ENCODE measurements at regions not wholly inside any gene's neighbourhood (a gene's known extent, or its start where the extent isn't known, plus 50 kb on each side); places are given as distances from the start of the nearest gene placed in this dataset.

DNA sequence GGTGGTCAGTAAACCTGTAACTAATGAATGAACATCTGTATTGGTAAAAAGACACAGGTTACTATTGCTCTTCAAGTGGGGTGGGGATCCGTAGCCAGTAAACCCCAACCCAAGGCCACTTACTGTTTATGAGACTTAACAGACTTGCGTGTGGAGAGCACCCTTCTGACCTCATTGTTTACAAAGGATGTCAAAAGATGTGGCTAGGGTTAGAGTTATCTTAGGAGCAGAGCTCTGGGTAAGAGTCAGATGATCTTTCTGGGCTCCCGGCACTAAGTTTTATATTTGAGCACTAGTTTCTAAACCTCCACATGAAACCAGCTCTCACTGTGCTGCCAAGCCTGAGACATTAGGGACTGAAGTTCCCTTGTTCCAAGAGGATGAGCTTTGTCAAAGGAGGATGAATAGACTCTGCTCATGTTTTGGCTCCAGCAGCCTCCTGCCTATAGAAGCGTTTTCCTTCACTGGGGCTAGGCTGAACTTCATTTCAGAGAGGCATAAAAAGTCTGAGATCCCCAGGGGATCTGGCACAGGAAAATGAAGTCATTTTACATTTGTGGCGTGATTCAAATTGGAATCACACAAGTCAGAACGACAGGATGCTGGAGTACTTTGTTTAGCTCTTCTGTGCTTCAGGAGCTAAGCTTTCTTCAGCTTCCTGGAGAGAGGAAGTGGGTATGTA is 403.1 kb upstream of the TRIB2 start:
- no peaks in the 10 kb centered on the region for H3K27me3 ChIP-seq (ENCODE audit: insufficient read depth, low read length)
- no peak overlapping the region for H3K4me3 ChIP-seq (ENCODE audit: low read length)
- peaks cover 11% of the 10 kb centered on the region for H3K4me1 ChIP-seq (ENCODE audit: insufficient read depth, low read length)
- no peaks in the 10 kb centered on the region for H3K9me3 ChIP-seq (ENCODE audit: low read depth, low read length)

DNA sequence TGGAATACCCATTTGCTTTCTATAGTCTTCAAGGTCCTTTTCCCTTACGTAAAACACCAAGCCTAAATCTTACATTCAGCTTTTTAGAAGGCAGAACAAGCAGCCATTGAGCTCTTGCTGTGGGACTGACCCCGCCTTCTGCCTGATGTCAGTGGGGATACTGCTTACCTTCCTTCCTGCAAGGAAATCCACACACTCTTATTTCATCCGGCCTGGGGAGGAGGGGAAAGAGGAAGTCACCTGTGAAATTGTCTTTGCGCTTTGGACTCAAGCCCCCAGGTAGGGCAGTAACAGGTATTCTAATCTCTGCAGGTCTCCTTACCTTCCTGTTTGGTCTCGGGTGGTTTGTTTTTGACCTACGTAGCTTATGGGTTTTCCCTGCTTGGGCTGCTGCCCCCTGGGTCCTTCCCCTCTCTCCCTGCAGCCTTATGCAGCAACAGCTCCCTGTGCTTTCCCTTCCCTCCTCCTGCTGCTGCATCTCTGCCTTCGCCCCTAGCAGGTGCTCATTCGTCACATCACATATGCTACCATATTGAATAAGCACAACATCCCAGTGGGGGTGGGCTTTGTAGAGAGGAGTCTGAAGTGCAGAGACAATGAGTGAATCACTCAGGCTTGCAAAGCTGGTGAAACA is 402.5 kb upstream of the TRIB2 start:
- no peak overlapping the region for H3K4me3 ChIP-seq (ENCODE audit: low read length)
- H3K9me3 ChIP-seq (ENCODE audit: low read depth, low read length): no peaks in the 10 kb centered on the region
- H3K27me3 ChIP-seq (ENCODE audit: insufficient read depth, low read length): no peaks in the 10 kb centered on the region
- H3K4me1 ChIP-seq (ENCODE audit: insufficient read depth, low read length): peaks cover 11% of the 10 kb centered on the region

DNA sequence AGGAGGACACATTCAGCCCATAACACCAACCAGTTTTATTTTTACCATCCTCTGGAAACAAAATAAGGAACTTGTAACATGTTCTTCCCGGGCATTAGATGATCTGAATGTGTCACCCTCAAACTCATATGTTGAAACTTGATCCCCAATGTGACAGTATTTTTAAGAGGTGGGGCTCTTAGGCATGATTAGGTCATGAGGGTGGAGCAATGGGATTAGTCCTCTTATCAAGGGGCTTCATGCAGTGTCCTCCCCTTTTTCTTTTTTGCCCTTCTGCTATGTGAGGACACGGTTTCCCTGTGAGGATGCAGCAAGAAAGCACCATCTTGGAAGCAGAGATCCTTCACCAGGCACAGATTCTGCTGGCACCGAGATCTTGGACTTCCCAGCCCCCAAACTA is 401.5 kb upstream of the TRIB2 start:
- no peak overlapping the region for H3K4me3 ChIP-seq (ENCODE audit: low read length)
- H3K4me1 ChIP-seq (ENCODE audit: insufficient read depth, low read length): peaks cover 11% of the 10 kb centered on the region
- H3K9me3 ChIP-seq (ENCODE audit: low read depth, low read length): no peaks in the 10 kb centered on the region
- H3K27me3 ChIP-seq (ENCODE audit: insufficient read depth, low read length): no peaks in the 10 kb centered on the region

DNA sequence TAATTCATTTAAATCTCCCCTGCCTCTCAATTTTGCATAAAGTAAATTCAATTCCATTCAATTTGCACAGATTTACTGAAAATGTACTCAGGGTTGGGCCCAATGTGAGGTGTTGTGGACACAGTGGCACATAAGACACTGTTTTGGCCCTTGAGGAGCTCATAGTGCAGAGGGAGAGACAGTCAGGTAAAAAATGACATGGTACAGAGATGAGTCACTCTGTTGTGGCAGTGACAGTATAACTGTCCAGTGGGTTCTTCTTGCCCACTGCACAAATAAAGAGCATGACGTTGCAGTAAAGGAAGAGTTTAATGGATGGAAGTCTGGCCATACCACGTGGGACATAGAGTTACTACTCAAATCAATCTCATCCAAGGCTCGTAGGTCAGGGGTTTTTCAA is 400.3 kb upstream of the TRIB2 start:
- Histone ChIP-seq H3K4me3 (ENCODE audit: low read length) (no peak overlapping the region), H3K27me3 (ENCODE audit: insufficient read depth, low read length) (no peaks in the 10 kb centered on the region), H3K4me1 (ENCODE audit: insufficient read depth, low read length) (peaks cover 11% of the 10 kb centered on the region), H3K9me3 (ENCODE audit: low read depth, low read length) (no peaks in the 10 kb centered on the region)

DNA sequence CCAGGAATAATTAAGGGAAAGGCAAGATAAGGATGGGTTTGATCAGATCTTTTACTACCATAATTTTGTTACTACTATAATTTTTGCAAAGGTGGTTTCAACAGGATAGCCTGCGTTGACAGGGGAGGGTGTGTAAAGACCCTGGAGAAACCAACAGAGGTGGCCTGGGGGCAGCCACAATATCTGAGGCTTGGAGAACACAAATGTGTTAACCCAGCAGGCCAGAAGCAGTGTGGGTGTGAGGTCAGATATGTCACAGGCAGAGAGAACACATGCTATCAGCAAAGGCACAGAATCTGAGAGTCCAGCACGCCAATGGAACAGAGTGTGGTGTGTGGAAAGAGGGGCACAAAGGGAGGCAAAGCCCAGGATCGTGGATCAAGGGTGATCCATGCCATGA is 399.4 kb upstream of the TRIB2 start:
- no peaks in the 10 kb centered on the region for H3K27me3 ChIP-seq (ENCODE audit: insufficient read depth, low read length)
- H3K9me3 ChIP-seq (ENCODE audit: low read depth, low read length): no peaks in the 10 kb centered on the region
- H3K4me1 ChIP-seq (ENCODE audit: insufficient read depth, low read length): peaks cover 11% of the 10 kb centered on the region
- no peak overlapping the region for H3K4me3 ChIP-seq (ENCODE audit: low read length)

DNA sequence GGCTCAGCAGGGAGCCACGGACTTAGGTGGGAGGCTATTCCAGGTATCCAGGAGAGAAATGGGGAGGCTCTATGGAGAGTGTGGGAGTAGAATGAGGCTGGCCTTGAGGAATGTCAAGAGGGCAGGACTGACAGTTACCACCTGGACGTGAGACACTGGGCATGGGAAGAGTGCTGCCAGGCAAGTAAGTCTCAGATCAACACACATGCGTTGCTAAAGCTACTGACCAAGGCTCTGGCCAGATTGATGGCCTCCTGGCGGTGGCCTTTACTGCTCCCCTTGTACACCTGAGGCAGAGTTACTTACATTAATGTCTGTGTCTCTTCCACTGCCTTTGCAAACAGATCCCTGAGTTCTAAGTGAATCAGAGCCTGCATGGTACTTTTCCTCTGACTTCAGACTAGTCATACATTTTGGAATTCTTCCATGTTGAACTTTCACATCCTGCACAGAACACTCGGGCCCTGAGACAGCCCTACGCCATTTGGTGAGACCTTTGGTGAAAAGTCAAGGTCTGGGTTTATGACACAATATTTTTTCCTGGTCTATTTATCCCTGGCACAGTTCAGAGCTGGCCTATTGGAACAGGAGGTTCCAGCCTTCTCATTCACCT is 398.8 kb upstream of the TRIB2 start:
- peaks cover 11% of the 10 kb centered on the region for H3K4me1 ChIP-seq (ENCODE audit: insufficient read depth, low read length)
- no peak overlapping the region for H3K4me3 ChIP-seq (ENCODE audit: low read length)
- no peaks in the 10 kb centered on the region for H3K27me3 ChIP-seq (ENCODE audit: insufficient read depth, low read length)
- H3K9me3 ChIP-seq (ENCODE audit: low read depth, low read length): no peaks in the 10 kb centered on the region

DNA sequence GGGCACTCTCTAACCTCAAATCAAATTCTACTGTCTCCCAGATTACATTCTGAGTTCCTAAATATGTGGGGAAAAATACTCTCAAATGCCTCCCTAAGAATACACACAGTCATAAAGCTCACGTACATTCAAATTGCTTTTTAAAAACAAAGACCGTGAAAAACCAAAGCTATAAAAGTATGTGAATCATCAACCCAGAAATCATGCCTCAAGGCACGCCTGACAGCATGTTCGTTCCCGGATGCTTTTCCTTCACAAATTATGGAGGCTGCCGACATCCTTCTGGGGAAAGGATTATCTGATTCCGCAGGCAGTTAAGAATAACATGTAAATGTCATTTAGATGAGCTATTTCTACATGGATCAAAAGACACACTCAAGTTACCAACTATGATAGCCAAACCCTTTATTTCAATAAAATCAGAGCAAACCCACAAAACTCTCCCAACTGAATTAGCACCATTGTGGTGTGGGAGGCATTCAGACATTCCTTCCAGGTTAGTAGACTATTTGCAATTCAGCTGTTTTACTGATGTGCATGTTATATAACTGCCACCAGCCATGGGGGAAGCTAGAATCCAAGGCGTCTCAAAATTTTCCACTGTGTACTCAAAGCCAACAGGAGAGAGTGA is 398.2 kb upstream of the TRIB2 start:
- H3K4me1 ChIP-seq (ENCODE audit: insufficient read depth, low read length): peaks cover 8% of the 10 kb centered on the region
- no peak overlapping the region for H3K4me3 ChIP-seq (ENCODE audit: low read length)
- no peaks in the 10 kb centered on the region for H3K27me3 ChIP-seq (ENCODE audit: insufficient read depth, low read length)
- H3K9me3 ChIP-seq (ENCODE audit: low read depth, low read length): no peaks in the 10 kb centered on the region

DNA sequence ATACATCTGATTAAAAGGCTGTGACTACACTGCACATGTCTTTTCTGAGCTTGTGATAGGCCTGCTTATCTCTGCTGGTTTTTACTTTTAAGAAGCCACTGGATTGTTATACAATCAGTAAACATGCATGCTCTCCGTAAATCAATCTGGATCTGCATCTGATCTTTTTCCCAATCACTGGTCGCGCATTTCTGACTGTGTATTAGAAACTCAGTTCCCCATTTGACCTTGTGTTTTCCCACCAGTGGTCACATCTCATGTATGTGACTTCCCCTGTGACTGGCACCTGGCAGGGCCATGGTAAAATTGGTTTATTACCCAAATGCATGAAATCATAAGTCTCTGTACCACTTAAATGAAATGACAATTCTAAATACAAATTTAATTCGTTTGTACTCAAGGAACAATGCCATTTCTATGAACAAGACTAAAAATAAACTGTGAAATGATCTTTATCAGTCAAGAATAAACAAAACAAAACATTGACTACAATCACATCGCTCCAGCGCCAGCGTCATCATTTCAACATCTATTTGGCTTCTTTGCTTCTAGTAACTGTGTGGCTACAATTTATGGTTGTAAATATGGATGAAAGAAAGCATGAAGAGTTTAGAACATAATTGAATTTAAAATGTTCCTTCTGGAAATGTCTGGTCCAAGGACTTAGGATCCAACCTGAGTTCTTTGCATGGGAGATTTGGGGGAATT is 396.6 kb upstream of the TRIB2 start:
- no peak overlapping the region for H3K4me3 ChIP-seq (ENCODE audit: low read length)
- H3K9me3 ChIP-seq (ENCODE audit: low read depth, low read length): no peaks in the 10 kb centered on the region
- H3K27me3 ChIP-seq (ENCODE audit: insufficient read depth, low read length): no peaks in the 10 kb centered on the region
- H3K4me1 ChIP-seq (ENCODE audit: insufficient read depth, low read length): no peaks in the 10 kb centered on the region

DNA sequence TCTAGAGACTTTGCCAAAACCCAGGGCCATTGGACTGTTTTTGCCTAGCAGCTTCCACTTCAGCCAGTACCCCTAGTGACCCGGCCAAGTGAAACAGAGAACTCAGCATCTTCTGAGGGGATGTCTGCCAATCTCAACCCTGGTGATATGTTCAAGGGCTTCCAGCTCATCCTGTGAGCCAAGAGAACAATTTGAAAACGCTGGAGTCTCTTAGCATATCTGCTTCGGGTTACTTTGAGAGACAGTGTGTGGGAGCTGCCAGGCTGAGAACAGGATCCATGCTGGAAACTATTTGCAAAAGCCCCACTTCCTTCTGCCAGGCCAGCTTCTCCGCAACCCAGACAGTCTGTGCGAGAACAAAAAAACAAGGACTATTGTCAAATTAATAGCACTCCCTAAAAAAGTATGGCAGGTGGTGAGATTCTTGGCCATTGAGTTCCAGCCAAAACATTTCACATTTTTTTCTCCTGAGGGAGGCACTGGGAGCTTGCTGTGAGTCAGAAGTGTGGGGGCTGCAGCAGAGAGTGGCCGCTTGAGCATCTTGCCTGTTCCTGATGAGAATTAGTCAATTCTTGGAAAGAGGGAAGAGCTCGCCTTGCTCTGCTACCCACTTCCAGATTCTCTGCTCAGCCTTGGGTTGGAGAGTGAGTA is 395.6 kb upstream of the TRIB2 start:
- H3K9me3 ChIP-seq (ENCODE audit: low read depth, low read length): no peaks in the 10 kb centered on the region

DNA sequence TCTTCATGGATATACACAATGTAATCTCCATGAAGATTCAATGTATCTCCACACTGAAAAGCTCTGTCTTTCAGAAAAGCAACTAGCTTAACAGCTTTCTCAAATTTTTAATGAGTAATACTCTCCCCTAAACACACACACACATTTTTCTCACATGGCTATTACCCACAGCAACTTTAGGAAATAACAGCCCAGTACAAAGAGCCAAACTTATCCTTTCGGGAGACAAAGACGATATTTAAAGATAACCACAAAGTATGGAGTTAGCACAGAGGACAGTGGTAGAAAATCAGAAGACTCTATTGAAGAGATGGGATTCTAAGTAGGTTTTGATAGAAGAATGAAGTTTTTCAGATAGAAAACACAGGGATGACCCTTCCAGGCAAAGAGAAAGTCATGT is 394.9 kb upstream of the TRIB2 start:
- H3K4me1 ChIP-seq (ENCODE audit: insufficient read depth, low read length): no peaks in the 10 kb centered on the region
- no peaks in the 10 kb centered on the region for H3K27me3 ChIP-seq (ENCODE audit: insufficient read depth, low read length)
- no peak overlapping the region for H3K4me3 ChIP-seq (ENCODE audit: low read length)
- no peaks in the 10 kb centered on the region for H3K9me3 ChIP-seq (ENCODE audit: low read depth, low read length)

More for the DNA sequence above, 395.6 kb upstream of the TRIB2 start:
- H3K4me1 ChIP-seq (ENCODE audit: insufficient read depth, low read length): no peaks in the 10 kb centered on the region
- no peaks in the 10 kb centered on the region for H3K27me3 ChIP-seq (ENCODE audit: insufficient read depth, low read length)
- H3K4me3 ChIP-seq (ENCODE audit: low read length): no peak overlapping the region

DNA sequence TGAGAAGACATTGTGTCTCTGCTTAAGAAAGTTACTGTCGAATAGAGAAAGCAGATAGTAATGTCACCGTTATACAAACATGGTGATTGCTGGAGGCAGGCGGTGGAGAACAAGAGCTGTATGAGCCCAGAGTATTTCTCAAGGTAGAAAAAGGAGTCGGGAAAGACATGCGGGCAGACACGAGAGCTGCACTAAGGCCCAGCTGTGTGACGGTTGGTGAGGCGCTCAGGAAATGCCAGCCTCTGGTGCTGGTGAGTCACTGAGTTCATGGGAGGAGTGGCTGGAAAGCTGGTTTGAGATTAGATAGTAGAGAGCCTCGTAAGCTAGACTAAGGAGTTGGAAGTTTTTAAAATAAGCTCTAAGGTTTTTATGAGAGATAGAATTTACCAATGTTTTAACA is 390.9 kb upstream of the TRIB2 start:
- no peaks in the 10 kb centered on the region for H3K9me3 ChIP-seq (ENCODE audit: low read depth, low read length)
- H3K4me1 ChIP-seq (ENCODE audit: insufficient read depth, low read length): no peaks in the 10 kb centered on the region
- no peaks in the 10 kb centered on the region for H3K27me3 ChIP-seq (ENCODE audit: insufficient read depth, low read length)
- H3K4me3 ChIP-seq (ENCODE audit: low read length): no peak overlapping the region

DNA sequence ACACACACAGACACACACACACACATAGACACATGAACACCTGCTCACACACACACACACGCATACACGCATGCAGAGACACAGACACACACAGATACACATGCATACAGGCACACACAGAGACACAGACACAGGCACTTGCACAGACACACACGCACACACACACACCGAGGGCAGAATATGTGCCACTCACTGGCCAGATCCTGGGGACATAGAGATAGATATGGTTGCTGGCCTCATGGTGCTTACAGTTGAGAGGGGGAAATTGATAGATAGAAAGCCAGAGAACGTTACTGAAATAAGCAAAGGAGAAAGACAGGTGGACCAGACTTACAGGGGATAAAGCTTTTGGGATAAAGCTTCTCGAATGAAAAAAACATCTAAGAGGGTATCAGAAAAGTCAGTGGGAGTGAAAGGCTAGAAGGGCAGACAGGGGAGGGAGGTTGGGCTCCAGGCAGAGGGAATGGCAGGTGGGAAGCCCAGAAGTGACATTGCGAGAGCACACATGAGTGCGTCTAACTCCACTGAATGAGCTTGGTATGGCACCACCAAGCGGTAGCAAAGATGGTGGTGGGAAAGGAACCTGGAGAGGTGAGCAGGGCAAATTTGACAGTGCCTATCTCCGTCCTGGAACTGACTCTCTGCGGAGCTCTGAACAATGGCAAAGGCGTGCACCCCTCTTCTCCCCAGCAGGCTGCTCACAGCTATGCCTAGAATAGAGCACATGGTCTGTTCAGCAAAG is 390.1 kb upstream of the TRIB2 start:
- Histone ChIP-seq H3K27me3 (ENCODE audit: insufficient read depth, low read length) (no peaks in the 10 kb centered on the region), H3K9me3 (ENCODE audit: low read depth, low read length) (no peaks in the 10 kb centered on the region)

DNA sequence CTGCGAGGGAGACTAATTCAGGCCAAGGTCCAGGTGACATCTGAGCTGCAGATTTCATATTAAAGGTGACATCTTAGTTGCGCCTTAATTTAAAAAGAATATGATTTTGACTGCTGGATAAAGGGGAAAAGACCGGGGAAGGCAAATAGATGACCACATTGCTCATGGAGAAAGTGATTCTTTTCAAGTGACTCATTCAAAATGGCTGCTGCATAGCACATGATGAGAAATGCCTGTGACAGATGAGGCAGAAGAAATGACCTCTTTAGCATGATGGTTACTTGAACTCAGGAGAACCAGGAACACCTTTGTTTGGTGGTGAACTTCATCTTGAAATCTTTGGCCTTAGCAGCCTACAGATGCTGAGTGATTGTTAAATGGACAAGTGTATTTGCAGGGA is 385.8 kb upstream of the TRIB2 start:
- Histone ChIP-seq H3K9me3 (ENCODE audit: low read depth, low read length) (no peaks in the 10 kb centered on the region), H3K27me3 (ENCODE audit: insufficient read depth, low read length) (no peaks in the 10 kb centered on the region), H3K4me1 (ENCODE audit: insufficient read depth, low read length) (no peaks in the 10 kb centered on the region), H3K4me3 (ENCODE audit: low read length) (no peak overlapping the region)

More for the DNA sequence above, 390.1 kb upstream of the TRIB2 start:
- H3K4me3 ChIP-seq (ENCODE audit: low read length): no peak overlapping the region
- H3K4me1 ChIP-seq (ENCODE audit: insufficient read depth, low read length): no peaks in the 10 kb centered on the region

DNA sequence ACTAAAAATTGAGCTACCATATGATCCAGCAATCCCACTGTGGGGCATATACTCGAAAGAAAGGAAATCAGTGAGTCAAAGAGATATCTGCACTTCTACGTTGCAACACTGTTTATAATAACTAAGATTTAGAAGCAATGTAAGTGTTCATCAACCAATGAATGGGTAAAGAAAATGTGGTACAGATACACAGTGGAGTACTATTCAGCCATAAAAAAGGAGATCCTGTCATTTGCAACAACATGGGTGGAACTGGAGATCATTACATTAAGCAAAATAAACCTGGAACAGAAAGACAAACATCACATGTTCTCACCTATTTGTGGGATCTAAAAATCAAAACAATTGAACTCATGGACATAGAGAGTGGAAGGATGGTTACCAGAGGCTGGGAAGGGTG is 385.0 kb upstream of the TRIB2 start:
- H3K4me1 ChIP-seq (ENCODE audit: insufficient read depth, low read length): no peaks in the 10 kb centered on the region
- no peaks in the 10 kb centered on the region for H3K27me3 ChIP-seq (ENCODE audit: insufficient read depth, low read length)
- H3K4me3 ChIP-seq (ENCODE audit: low read length): no peak overlapping the region
- H3K9me3 ChIP-seq (ENCODE audit: low read depth, low read length): no peaks in the 10 kb centered on the region

Data from mononuclear cell (primary cell).